Stomach (tissue), 4 donors: ENCODE measurements at regions not wholly inside any gene's neighbourhood (a gene's known extent, or its start where the extent isn't known, plus 50 kb on each side); places are given as distances from the start of the nearest gene placed in this dataset.
"Not testable (repeated sequence)": the region's sequence is repeated elsewhere in the genome, so short reads cannot be mapped to it uniquely, and the experiment has no call there.

Experiments
- EP300 ChIP-seq: sonication (generic); formaldehyde crosslinking; IDR thresholded peaks from one replicate; pipeline ENCODE4 v1.6.1; 2017; ENCODE audit warnings: antibody characterized with exemption
- POLR2A ChIP-seq, 4 donors: fragments of 450-650 bp; IDR thresholded peaks; one replicate each; pipeline ENCODE4 v1.6.1; 2016; ENCODE audit warnings: antibody characterized with exemption in 4 of 4, control low read depth in 2 of 4, mild to moderate bottlenecking in 1 of 4, moderate library complexity in 1 of 4
- TF ChIP-seq, protein P1 (sequence below), 7 experiments: fragments of 450-650 bp in 4 of 7; fragments of 200-600 bp in 3 of 7; sonication (generic) in 3 of 7; IDR thresholded peaks; one replicate each; pipeline ENCODE4 v1.5.1; 2016 to 2019; ENCODE audit warnings: antibody characterized with exemption in 7 of 7, control low read depth in 2 of 7, mild to moderate bottlenecking in 1 of 7

DNA sequence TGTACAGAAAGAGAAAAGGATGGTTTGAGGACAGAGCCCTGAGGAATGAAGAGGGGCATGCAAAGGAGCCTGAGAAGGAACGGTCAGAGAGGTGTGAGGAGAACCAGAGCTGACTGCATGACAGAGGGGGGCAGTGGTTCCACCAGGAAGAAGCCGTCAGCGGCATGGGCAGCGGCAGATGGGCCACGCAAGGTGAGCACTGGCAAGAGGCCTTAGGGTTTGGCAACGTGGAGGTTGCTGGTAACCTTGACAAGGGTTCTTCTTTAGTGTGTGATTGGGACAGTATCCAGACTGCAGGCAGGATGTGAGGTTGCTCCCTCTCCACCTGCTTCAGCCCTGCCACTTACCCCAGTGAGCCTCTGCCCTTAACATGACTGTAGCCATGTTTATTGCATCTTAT is 275.3 kb upstream of the TEKT4 start:
- TF ChIP-seq EP300; POLR2A (IDR thresholded peaks at IDR 0.05): not testable (repeated sequence)
- TF ChIP-seq, protein P1, sequence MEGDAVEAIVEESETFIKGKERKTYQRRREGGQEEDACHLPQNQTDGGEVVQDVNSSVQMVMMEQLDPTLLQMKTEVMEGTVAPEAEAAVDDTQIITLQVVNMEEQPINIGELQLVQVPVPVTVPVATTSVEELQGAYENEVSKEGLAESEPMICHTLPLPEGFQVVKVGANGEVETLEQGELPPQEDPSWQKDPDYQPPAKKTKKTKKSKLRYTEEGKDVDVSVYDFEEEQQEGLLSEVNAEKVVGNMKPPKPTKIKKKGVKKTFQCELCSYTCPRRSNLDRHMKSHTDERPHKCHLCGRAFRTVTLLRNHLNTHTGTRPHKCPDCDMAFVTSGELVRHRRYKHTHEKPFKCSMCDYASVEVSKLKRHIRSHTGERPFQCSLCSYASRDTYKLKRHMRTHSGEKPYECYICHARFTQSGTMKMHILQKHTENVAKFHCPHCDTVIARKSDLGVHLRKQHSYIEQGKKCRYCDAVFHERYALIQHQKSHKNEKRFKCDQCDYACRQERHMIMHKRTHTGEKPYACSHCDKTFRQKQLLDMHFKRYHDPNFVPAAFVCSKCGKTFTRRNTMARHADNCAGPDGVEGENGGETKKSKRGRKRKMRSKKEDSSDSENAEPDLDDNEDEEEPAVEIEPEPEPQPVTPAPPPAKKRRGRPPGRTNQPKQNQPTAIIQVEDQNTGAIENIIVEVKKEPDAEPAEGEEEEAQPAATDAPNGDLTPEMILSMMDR (IDR thresholded peaks at IDR 0.05) = not testable (repeated sequence)
